ENCODE measurements at regions not wholly inside any gene's neighbourhood (a gene's known extent, or its start where the extent isn't known, plus 50 kb on each side); places are given as distances from the start of the nearest gene placed in this dataset.

GRCh38 chr18:43777636-43778304 lies 500.5 kb upstream of the SYT4 start:
- no peak for TF ChIP-seq CTCF (IDR thresholded peaks at IDR 0.05)
- no peak for TF ChIP-seq ZFX (IDR thresholded peaks at IDR 0.05; ENCODE audit: borderline replicate concordance)
